Neural progenitor cell (in vitro differentiated cells): ENCODE measurements at regions not wholly inside any gene's neighbourhood (a gene's known extent, or its start where the extent isn't known, plus 50 kb on each side); places are given as distances from the start of the nearest gene placed in this dataset.
"Not testable (repeated sequence)": the region's sequence is repeated elsewhere in the genome, so short reads cannot be mapped to it uniquely, and the experiment has no call there.

Experiments used
- CTCF ChIP-seq: fragments of 200-600 bp; sonication (generic); IDR thresholded peaks from 2 replicates; pipeline ENCODE4 v1.5.1; 2017; ENCODE audit warnings: antibody characterized with exemption, mild to moderate bottlenecking
- EZH2 ChIP-seq: fragments of 200-600 bp; sonication (generic); IDR thresholded peaks from 2 replicates; pipeline ENCODE4 v1.6.1; 2017; ENCODE audit warnings: antibody characterized with exemption, mild to moderate bottlenecking, moderate library complexity
- EZH2phosphoT487 ChIP-seq: fragments of 200-600 bp; sonication (generic); IDR thresholded peaks from 2 replicates; pipeline ENCODE4 v1.6.1; 2017; ENCODE audit warnings: antibody characterized with exemption

GRCh38 chr15:34522601-34523000, 60.9 kb downstream of the GOLGA8B start:
- not testable (repeated sequence) for TF ChIP-seq CTCF, EZH2phosphoT487, EZH2
